Tibial nerve (tissue), 4 donors: ENCODE measurements at regions not wholly inside any gene's neighbourhood (a gene's known extent, or its start where the extent isn't known, plus 50 kb on each side); places are given as distances from the start of the nearest gene placed in this dataset.
"Not testable (repeated sequence)": the region's sequence is repeated elsewhere in the genome, so short reads cannot be mapped to it uniquely, and the experiment has no call there.

Source experiments
- DNase-seq, 2 donors: peaks; one replicate each; pipeline ENCODE4 v3.0.0-alpha.2; 2019; ENCODE audit warnings: low spot score in 2 of 2
- H3K27ac ChIP-seq, 4 donors: fragments of 200-600 bp; sonication (generic) in 3 of 4; one replicate each; pipeline ENCODE4 v1.5.1; 2017 to 2019; ENCODE audit warnings: mild to moderate bottlenecking in 1 of 4
- H3K27me3 ChIP-seq, 2 donors: fragments of 200-600 bp; sonication (generic) in 1 of 2; one replicate each; pipeline versions ENCODE4 v1.5.1 to v1.6.0; 2017 to 2019
- H3K36me3 ChIP-seq, 3 donors: fragments of 200-600 bp; sonication (generic); one replicate each; pipeline ENCODE4 v1.5.1; 2018 to 2019
- H3K4me1 ChIP-seq, 4 donors: fragments of 200-600 bp; sonication (generic) in 3 of 4; one replicate each; pipeline ENCODE4 v1.5.1; 2017 to 2019
- H3K4me3 ChIP-seq, 4 donors: fragments of 200-600 bp; sonication (generic) in 3 of 4; one replicate each; pipeline ENCODE4 v1.5.1; 2017 to 2019; ENCODE audit warnings: mild to moderate bottlenecking in 1 of 4, moderate library complexity in 1 of 4
- H3K9me3 ChIP-seq, 4 donors: fragments of 200-600 bp; sonication (generic) in 3 of 4; one replicate each; pipeline ENCODE4 v1.5.1; 2017 to 2019
- CTCF ChIP-seq, 5 experiments: fragments of 200-600 bp in 3 of 5; fragments of 450-650 bp in 2 of 5; sonication (generic) in 3 of 5; IDR thresholded peaks; one replicate each; pipeline ENCODE4 v1.5.1; 2016 to 2019; ENCODE audit warnings: antibody characterized with exemption in 5 of 5, mild to moderate bottlenecking in 3 of 5, moderate library complexity in 2 of 5
- EP300 ChIP-seq, 2 donors: sonication (generic); formaldehyde crosslinking; IDR thresholded peaks; one replicate each; pipeline ENCODE4 v1.6.1; 2017; ENCODE audit warnings: antibody characterized with exemption in 2 of 2, mild to moderate bottlenecking in 1 of 2
- POLR2A ChIP-seq, 2 donors: fragments of 450-650 bp; IDR thresholded peaks; one replicate each; pipeline ENCODE4 v1.6.1; 2017; ENCODE audit warnings: antibody characterized with exemption in 2 of 2, mild to moderate bottlenecking in 2 of 2, moderate library complexity in 2 of 2
- WGBS, 2 donors: methylation state at CpG; one replicate each; pipeline ENCODE4 v1.1.5; 2018; 5-methylcytosine and 5-hydroxymethylcytosine counted together

- no peak for TF ChIP-seq POLR2A (IDR thresholded peaks at IDR 0.05)
- TF ChIP-seq EP300 (IDR thresholded peaks at IDR 0.05), result no peak
- no peak for TF ChIP-seq CTCF (IDR thresholded peaks at IDR 0.05)
Measured at GRCh38 chr13:48833412-48833811, 142.3 kb upstream of the FNDC3A start.

GRCh38 chr13:48835326-48835725 is 140.4 kb upstream of the FNDC3A start:
- not testable (repeated sequence) for H3K27ac ChIP-seq, H3K27me3 ChIP-seq, H3K36me3 ChIP-seq, H3K4me3 ChIP-seq, DNase-seq, H3K4me1 ChIP-seq
- WGBS, 2 donors, result 93 to 94% methylated on average over 5 of the region's 5 CpGs
- H3K9me3 ChIP-seq, result peaks cover 0 to 29% (median 4%) of the 10 kb centered on the region in 4 donors

More at GRCh38 chr13:48833412-48833811, 142.3 kb upstream of the FNDC3A start:
- Histone ChIP-seq H3K27me3 (no peaks in the 10 kb centered on the region), H3K9me3 (peaks cover 0 to 29% (median 4%) of the 10 kb centered on the region in 4 donors), H3K36me3 (no peaks in the 10 kb centered on the region), H3K4me3 (no peak overlapping the region), H3K4me1 (no peaks in the 10 kb centered on the region), H3K27ac (no peak overlapping the region)
- no peak for DNase-seq
- 71 to 73% methylated on average over 3 of the region's 3 CpGs for WGBS, 2 donors

DNA sequence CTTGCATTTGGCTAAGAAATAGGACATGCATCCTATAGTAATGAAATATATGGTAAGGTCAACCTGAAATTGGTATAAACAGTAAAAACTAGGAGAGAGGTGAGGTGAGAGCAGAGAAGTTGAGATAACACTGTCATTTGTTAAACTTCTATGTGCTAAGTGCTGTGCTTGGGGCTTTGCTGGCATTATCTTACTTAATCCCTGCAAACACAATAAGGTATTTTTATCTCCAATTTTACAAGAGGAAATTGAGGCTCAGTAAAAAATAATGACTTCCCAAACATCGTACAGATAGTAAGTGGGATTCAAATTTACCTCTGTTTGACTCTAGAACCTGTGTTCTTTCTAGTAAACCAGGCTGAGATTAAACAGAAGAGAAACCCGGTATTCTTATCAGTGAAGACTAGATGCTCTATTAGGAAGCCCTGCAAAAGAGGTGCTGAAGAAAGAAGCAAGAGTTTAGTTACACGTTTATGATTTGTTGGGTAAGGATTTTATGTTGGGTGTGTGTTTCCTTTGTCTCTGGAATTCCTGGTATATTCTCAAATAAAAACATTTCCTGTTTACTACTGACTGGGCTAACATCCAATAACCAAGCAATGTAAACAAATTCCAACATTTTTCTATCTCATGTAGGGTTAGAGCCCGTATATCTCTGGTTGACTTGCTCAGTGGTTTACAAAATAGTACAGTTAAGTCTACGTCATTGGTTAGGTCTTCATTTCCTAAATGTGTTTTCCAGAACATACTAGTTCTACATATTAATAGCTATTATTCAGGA is 137.3 kb upstream of the FNDC3A start:
- H3K4me1 ChIP-seq, result peaks cover 0 to 6% (median 0%) of the 10 kb centered on the region in 4 donors
- H3K36me3 ChIP-seq, result no peaks in the 10 kb centered on the region
- no peak for TF ChIP-seq POLR2A (IDR thresholded peaks at IDR 0.05)
- no peak for TF ChIP-seq CTCF (IDR thresholded peaks at IDR 0.05)
- TF ChIP-seq EP300 (IDR thresholded peaks at IDR 0.05), result no peak
- WGBS, 2 donors, result 42 to 45% methylated on average over 5 of the region's 5 CpGs
- peaks cover 0 to 18% (median 4%) of the 10 kb centered on the region in 4 donors for H3K9me3 ChIP-seq
- no peaks in the 10 kb centered on the region for H3K27me3 ChIP-seq
- DNase-seq, result no peak
- H3K27ac ChIP-seq, result no peak overlapping the region
- no peak overlapping the region for H3K4me3 ChIP-seq

GRCh38 chr13:48839171-48839570 is 136.5 kb upstream of the FNDC3A start:
- Histone ChIP-seq H3K27me3 (no peaks in the 10 kb centered on the region), H3K4me1 (peaks cover 0 to 6% (median 0%) of the 10 kb centered on the region in 4 donors), H3K27ac (no peak overlapping the region), H3K36me3 (no peaks in the 10 kb centered on the region), H3K4me3 (no peak overlapping the region), H3K9me3 (peaks cover 0 to 10% (median 2%) of the 10 kb centered on the region in 4 donors)
- 80 to 88% methylated on average over 3 of the region's 3 CpGs for WGBS, 2 donors
- DNase-seq, result no peak
- no peak for TF ChIP-seq POLR2A (IDR thresholded peaks at IDR 0.05)
- no peak for TF ChIP-seq EP300 (IDR thresholded peaks at IDR 0.05)
- TF ChIP-seq CTCF (IDR thresholded peaks at IDR 0.05), result no peak

- Histone ChIP-seq H3K4me3 (no peak overlapping the region), H3K27ac (no peak overlapping the region), H3K27me3 (no peaks in the 10 kb centered on the region), H3K4me1 (peaks cover 0 to 6% (median 0%) of the 10 kb centered on the region in 4 donors), H3K9me3 (peaks cover 0 to 1% (median 0%) of the 10 kb centered on the region in 4 donors), H3K36me3 (no peaks in the 10 kb centered on the region)
- WGBS, 2 donors, result 84 to 93% methylated on average over 1 of the region's 1 CpG
- TF ChIP-seq EP300 (IDR thresholded peaks at IDR 0.05) (no peak), CTCF (IDR thresholded peaks at IDR 0.05) (no peak), POLR2A (IDR thresholded peaks at IDR 0.05) (no peak)
- DNase-seq, result no peak
Measured at GRCh38 chr13:48840366-48840765, 135.3 kb upstream of the FNDC3A start.
